MM.1S (cell line): ENCODE measurements at regions not wholly inside any gene's neighbourhood (a gene's known extent, or its start where the extent isn't known, plus 50 kb on each side); places are given as distances from the start of the nearest gene placed in this dataset.

ENCODE experiments used
- CTCF ChIP-seq: fragments of 300-600 bp; sonication (generic); IDR thresholded peaks from 2 replicates; pipeline ENCODE4 v1.5.1; 2016; ENCODE audit warnings: antibody characterized with exemption, low read length, mixed read lengths
- EZH2 ChIP-seq: fragments of 300-600 bp; sonication (generic); optimal IDR thresholded peaks from 2 replicates; pipeline ENCODE3; 2017; ENCODE audit warnings: low read depth, mild to moderate bottlenecking, antibody characterized with exemption, low read length, mixed read lengths

- TF ChIP-seq CTCF (no peak), EZH2 (no peak)
Measured at GRCh38 chr3:18586076-18586475, 160.9 kb upstream of the SATB1 start.
